H1 (cell line): ENCODE measurements at regions not wholly inside any gene's neighbourhood (a gene's known extent, or its start where the extent isn't known, plus 50 kb on each side); places are given as distances from the start of the nearest gene placed in this dataset.

ENCODE experiments used
- ATF2 ChIP-seq: IDR thresholded peaks from 2 replicates; pipeline ENCODE4 v1.6.1; 2012; ENCODE audit warnings: low read length, inconsistent platforms
- ATF3 ChIP-seq: IDR thresholded peaks from 2 replicates; pipeline ENCODE4 v1.6.1; 2011; ENCODE audit warnings: low read depth, mild to moderate bottlenecking, low read length; ENCODE audit not compliant: insufficient read depth
- GTF2F1 ChIP-seq: IDR thresholded peaks from 2 replicates; pipeline ENCODE4 v1.6.1; 2012; ENCODE audit warnings: low read depth, low read length, improper control_type of control experiment, borderline replicate concordance
- KDM1A ChIP-seq: fragments of 200-600, 300-600 bp; sonication (generic); IDR thresholded peaks from 2 replicates; pipeline ENCODE4 v1.7.1; 2016; ENCODE audit warnings: mild to moderate bottlenecking, low read length, borderline replicate concordance
- NRF1 ChIP-seq: IDR thresholded peaks from 2 replicates; pipeline ENCODE4 v1.6.1; 2011; ENCODE audit warnings: mild to moderate bottlenecking, low read depth, low read length, improper control_type of control experiment
- POLR2A ChIP-seq, 2 experiments: IDR thresholded peaks; 1 replicate in 1 of 2; 2 replicates in 1 of 2; pipeline ENCODE4 v1.6.1; 2011; ENCODE audit warnings: low read depth in 2 of 2, low read length in 2 of 2, mild to moderate bottlenecking in 2 of 2; ENCODE audit errors: control extremely low read depth in 1 of 2
- RBBP5 ChIP-seq: IDR thresholded peaks from 2 replicates; pipeline ENCODE4 v1.7.1; 2012; ENCODE audit warnings: low read depth, mild to moderate bottlenecking, inconsistent platforms, low read length, moderate library complexity, borderline replicate concordance

DNA sequence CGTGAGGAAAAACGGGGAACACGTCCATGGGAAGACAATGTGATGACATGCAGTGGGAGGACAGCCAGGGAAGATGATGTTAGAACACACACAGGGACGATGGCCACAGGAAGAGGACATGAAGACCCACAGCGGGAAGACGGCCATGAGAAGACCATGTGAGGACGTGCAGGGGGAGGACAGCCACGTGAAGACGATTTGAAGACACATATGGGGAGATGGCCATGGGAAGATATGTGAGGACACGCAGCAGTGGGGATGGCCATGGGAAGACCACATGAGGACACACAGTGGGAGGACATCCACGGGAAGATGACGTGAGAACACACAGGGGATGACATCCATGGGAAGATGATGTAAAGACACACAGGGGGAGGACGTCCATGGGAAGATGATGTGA is 83.8 kb downstream of the UQCRFS1 start (continued):
- TF ChIP-seq ATF3 (no peak), GTF2F1 (no peak), KDM1A (no peak), RBBP5 (no peak), ATF2 (no peak), NRF1 (no peak), POLR2A (IDR thresholded peaks at IDR 0.05; ENCODE audit: control extremely low read depth in 1 of 2, low read depth in 2 of 2, low read length in 2 of 2) (no peak)
- TF ChIP-seq, all 59 proteins: peak for 0
